RWPE2 (cell line): ENCODE measurements at regions not wholly inside any gene's neighbourhood (a gene's known extent, or its start where the extent isn't known, plus 50 kb on each side); places are given as distances from the start of the nearest gene placed in this dataset.

Experiments used
- ATAC-seq: fragments of 200-7000 bp; cut with Tn5 transposase; 3 replicates; pipeline ENCODE4 v1.9.1; 2021; ENCODE audit warnings: low read depth
- DNase-seq: peaks from one replicate; pipeline ENCODE4 v3.0.0-alpha.2; 2020; ENCODE audit warnings: low spot score
- H3K27ac ChIP-seq: fragments of 450-650 bp; 2 replicates; pipeline ENCODE4 v1.5.1; 2017; ENCODE audit warnings: mild to moderate bottlenecking; ENCODE audit not compliant: poor library complexity, severe bottlenecking
- H3K27me3 ChIP-seq: fragments of 250-450 bp; sonication (Bioruptor Pico); 2 replicates; pipeline ENCODE4 v1.5.1; 2021; ENCODE audit warnings: mild to moderate bottlenecking, moderate library complexity; ENCODE audit not compliant: insufficient read depth, poor library complexity, severe bottlenecking
- H3K36me3 ChIP-seq: fragments of 250-450 bp; sonication (Bioruptor Pico); 2 replicates; pipeline ENCODE4 v1.5.1; 2020; ENCODE audit warnings: low read depth, mild to moderate bottlenecking, moderate library complexity
- H3K4me1 ChIP-seq: fragments of 250-450 bp; sonication (Bioruptor Pico); 2 replicates; pipeline ENCODE4 v1.5.1; 2021; ENCODE audit warnings: mild to moderate bottlenecking, moderate library complexity; ENCODE audit not compliant: insufficient read depth, poor library complexity, severe bottlenecking
- H3K4me3 ChIP-seq: fragments of 250-450 bp; sonication (Bioruptor Pico); 2 replicates; pipeline ENCODE4 v1.5.1; 2021; ENCODE audit warnings: mild to moderate bottlenecking, moderate library complexity; ENCODE audit not compliant: severe bottlenecking
- H3K9me3 ChIP-seq: fragments of 250-450 bp; sonication (Bioruptor Pico); 2 replicates; pipeline ENCODE4 v1.5.1; 2021; ENCODE audit warnings: mild to moderate bottlenecking, moderate library complexity; ENCODE audit not compliant: severe bottlenecking
- TF ChIP-seq, protein P1 (sequence below): fragments of 450-650 bp; IDR thresholded peaks from one replicate; pipeline ENCODE4 v1.5.1; 2017; ENCODE audit warnings: mild to moderate bottlenecking, moderate library complexity; ENCODE audit not compliant: poor library complexity, severe bottlenecking

DNA sequence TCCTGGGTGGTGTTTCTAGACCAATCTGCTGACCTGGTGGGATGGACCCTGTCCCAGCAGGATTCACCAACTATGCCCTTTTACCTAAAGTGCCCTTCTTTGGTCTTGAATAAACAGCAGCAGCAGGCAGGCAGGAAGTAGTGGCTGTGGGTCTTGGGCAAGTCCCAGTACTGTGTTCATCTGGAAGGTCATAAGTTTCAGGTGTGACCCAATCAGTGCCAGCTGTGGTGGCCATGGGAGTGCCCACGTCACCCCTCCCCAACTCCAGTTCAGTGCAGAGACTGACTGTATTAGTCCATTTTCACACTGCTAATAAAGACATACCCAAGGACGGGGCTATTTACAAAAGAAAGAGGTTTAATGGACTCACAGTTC lies 148.3 kb upstream of the SRD5A2 start:
- no peak for ATAC-seq
- TF ChIP-seq, protein P1, sequence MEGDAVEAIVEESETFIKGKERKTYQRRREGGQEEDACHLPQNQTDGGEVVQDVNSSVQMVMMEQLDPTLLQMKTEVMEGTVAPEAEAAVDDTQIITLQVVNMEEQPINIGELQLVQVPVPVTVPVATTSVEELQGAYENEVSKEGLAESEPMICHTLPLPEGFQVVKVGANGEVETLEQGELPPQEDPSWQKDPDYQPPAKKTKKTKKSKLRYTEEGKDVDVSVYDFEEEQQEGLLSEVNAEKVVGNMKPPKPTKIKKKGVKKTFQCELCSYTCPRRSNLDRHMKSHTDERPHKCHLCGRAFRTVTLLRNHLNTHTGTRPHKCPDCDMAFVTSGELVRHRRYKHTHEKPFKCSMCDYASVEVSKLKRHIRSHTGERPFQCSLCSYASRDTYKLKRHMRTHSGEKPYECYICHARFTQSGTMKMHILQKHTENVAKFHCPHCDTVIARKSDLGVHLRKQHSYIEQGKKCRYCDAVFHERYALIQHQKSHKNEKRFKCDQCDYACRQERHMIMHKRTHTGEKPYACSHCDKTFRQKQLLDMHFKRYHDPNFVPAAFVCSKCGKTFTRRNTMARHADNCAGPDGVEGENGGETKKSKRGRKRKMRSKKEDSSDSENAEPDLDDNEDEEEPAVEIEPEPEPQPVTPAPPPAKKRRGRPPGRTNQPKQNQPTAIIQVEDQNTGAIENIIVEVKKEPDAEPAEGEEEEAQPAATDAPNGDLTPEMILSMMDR: no peak
- no peak overlapping the region for H3K4me3 ChIP-seq

DNA sequence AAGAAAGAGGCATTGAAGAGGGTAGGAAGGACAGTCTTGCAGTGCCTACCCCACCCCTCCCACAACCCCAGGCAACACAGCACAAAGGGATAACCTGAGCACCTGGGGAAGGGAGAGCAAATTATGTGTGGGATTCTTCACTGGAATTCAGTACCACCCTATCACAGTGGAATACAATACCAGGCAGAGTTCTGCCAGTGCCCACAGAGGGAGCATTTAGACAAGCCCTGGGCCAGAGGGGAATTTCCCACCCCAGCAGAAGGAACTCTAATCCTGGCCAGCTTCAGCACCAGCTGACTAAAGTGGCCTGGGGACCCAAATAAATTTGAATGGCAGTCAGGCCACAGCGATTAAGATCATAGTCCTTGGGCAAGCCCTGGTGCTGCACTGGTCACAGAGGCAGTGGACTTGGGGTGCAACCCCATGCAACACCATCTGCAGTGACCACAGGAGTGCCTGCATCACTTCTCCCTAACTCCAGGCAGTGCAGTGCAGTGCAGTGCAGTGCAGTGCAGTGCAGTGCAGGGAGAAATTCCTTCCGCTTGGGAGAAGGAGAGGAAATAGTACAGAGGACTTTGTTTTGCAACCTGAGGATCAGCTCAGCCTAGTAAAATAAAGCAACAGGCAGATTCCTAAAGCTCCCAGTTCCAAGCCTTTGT lies 147.8 kb upstream of the SRD5A2 start:
- Histone ChIP-seq H3K27me3 (no peaks in the 10 kb centered on the region), H3K4me3 (no peak overlapping the region), H3K9me3 (no peaks in the 10 kb centered on the region), H3K27ac (no peak overlapping the region), H3K36me3 (no peaks in the 10 kb centered on the region), H3K4me1 (no peaks in the 10 kb centered on the region)
- DNase-seq: no peak
- TF ChIP-seq, protein P1: no peak
- 0 out of 3 replicates have a peak, but pooled peaks have one; percentile 14 for ATAC-seq

More for the DNA sequence above, 148.3 kb upstream of the SRD5A2 start:
- no peaks in the 10 kb centered on the region for H3K4me1 ChIP-seq
- DNase-seq: no peak
- H3K9me3 ChIP-seq: no peaks in the 10 kb centered on the region
- H3K27ac ChIP-seq: no peak overlapping the region
- no peaks in the 10 kb centered on the region for H3K27me3 ChIP-seq
- no peaks in the 10 kb centered on the region for H3K36me3 ChIP-seq

DNA sequence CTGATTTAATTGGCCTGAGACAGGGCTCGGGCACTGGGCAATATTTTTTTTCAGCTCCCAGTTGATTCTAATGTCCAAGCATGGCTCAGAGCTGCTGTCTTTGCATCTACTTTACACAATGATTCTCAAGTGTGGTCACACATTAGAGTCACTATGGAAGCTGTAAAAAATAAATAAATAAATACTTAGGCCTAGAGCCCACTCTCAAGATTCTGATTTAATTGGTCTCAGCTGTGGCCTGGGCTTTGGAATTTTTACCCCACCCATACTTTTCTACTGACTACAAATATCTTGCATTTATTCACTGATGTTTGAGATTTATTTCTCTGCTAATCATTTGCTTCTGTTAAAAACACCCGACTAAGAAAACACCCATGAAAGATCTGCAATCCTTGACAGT lies 145.7 kb upstream of the SRD5A2 start:
- ATAC-seq (no peak), DNase-seq (no peak)
- Histone ChIP-seq H3K27me3 (no peaks in the 10 kb centered on the region), H3K27ac (no peak overlapping the region), H3K4me3 (no peak overlapping the region), H3K4me1 (no peaks in the 10 kb centered on the region), H3K9me3 (no peaks in the 10 kb centered on the region), H3K36me3 (no peaks in the 10 kb centered on the region)
- TF ChIP-seq, protein P1: no peak

DNA sequence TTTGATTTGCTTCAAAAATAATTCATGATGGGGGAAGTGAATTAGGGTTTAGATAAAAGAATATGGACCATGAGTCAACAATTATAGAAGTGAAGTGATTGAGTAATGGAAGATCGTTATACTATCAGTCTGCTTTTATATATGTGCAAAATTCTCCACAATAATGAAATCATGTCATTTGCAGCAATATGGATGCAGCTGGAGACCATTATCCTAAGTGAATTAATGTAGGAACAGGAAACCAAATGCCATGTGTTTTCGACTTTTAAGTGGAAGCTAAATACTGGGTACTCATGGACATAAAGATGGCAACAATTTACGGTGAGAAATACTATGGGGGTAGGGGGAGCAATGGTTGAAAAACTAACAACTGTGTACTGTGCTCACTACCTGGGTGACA lies 144.7 kb upstream of the SRD5A2 start:
- Histone ChIP-seq H3K9me3 (no peaks in the 10 kb centered on the region), H3K36me3 (no peaks in the 10 kb centered on the region), H3K4me1 (no peaks in the 10 kb centered on the region), H3K27me3 (no peaks in the 10 kb centered on the region), H3K4me3 (no peak overlapping the region), H3K27ac (no peak overlapping the region)
- ATAC-seq: no peak
- DNase-seq: no peak
- TF ChIP-seq, protein P1: no peak

DNA sequence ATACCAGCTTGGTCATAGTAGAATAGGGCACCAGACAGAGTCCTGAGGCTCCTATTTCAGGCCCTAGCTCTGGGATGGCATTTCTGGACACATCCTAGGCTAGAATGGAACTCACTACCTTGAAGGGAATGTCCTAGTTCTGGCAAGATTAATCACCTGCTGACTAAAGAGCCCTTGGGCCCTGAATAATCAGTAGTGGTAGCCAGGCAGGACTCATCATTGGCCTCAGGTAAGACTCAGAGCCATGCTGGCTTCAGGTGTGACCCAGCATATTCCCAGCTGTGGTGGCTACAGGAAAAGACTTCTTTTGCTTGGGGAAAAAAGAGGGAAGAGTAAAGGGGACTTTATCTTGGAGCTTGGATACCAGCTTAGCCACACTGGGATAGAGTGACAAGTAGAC lies 131.0 kb upstream of the SRD5A2 start:
- H3K4me3 ChIP-seq: no peak overlapping the region
- no peaks in the 10 kb centered on the region for H3K9me3 ChIP-seq
- no peak overlapping the region for H3K27ac ChIP-seq
- TF ChIP-seq, protein P1: no peak
- H3K4me1 ChIP-seq: no peaks in the 10 kb centered on the region
- H3K27me3 ChIP-seq: peaks cover 6% of the 10 kb centered on the region
- no peaks in the 10 kb centered on the region for H3K36me3 ChIP-seq
- ATAC-seq: no peak
- DNase-seq: no peak
